Esophagus mucosa (tissue), 1 donor: ENCODE measurements at regions not wholly inside any gene's neighbourhood (a gene's known extent, or its start where the extent isn't known, plus 50 kb on each side); places are given as distances from the start of the nearest gene placed in this dataset.
"Not testable (repeated sequence)": the region's sequence is repeated elsewhere in the genome, so short reads cannot be mapped to it uniquely, and the experiment has no call there.

ENCODE experiments used
- ATAC-seq: fragments of 200-7000 bp; cut with Tn5 transposase; one replicate; pipeline ENCODE4 v1.9.1; 2020
- donor health status: DM: yes; HTN: yes; CAD: no.

GRCh38 chr15:87672309-87673288, 583.9 kb downstream of the NTRK3 start:
- ATAC-seq, result no peak

GRCh38 chr15:87671289-87671688, 585.2 kb downstream of the NTRK3 start:
- no peak for ATAC-seq

DNA sequence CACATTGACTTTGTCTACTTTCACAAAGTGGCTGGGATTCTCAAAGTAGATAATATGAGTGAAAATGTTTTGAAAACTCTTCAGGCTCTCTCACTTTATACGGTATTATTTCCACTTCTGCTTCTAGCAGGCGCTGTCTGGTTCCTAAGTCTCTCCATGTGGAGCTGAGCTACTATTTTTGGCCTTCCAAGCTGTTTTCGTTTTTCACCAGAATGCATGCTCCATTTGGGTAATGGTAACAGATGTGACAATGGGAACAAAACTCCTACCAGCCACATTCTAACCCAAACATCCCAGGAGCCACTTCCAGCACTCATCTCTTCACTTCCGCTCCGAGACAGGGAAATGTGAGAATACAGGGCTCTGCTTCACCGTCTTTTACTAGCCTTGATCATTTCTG, 586.7 kb downstream of the NTRK3 start:
- no peak for ATAC-seq

DNA sequence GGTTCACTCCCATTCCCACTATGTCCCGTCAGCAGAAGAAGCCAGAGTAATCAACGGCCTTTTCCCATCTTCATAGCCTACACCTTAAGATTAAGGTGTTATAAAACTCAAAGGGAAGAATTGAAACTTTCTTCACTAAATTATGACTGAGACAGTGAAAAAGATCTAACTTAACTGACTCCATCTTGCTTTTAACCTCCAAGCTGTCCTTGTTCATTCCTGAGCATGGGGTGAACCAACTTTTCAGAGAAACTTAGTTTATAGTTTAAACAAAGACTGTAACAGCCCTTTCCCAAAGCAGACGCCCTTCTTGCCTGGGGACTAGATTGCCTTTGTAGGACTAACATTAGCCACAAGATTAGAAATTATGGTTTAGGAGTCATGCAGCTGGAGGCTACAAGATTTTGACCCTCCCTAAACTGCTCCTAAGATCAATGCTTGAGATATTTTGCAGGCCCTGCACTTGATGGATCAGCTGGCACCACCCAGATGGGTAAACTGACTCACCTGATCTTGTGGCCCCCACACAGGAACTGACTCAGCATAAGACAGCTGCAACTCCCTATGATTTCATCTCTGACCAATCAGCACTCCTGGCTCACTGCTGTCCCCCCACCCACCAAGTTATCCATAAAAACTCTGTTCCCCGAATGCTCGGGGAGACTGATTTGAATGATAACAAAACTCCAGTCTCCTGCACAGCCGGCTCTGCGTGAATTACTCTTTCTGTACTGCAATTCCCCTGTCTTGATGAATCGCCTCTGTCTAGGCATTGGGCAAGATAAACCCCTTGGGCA, 587.6 kb downstream of the NTRK3 start:
- ATAC-seq, result not testable (repeated sequence)

GRCh38 chr15:87667643-87668042, 588.9 kb downstream of the NTRK3 start:
- ATAC-seq, result no peak

GRCh38 chr15:87662575-87662974, 594.0 kb downstream of the NTRK3 start:
- no peak for ATAC-seq

DNA sequence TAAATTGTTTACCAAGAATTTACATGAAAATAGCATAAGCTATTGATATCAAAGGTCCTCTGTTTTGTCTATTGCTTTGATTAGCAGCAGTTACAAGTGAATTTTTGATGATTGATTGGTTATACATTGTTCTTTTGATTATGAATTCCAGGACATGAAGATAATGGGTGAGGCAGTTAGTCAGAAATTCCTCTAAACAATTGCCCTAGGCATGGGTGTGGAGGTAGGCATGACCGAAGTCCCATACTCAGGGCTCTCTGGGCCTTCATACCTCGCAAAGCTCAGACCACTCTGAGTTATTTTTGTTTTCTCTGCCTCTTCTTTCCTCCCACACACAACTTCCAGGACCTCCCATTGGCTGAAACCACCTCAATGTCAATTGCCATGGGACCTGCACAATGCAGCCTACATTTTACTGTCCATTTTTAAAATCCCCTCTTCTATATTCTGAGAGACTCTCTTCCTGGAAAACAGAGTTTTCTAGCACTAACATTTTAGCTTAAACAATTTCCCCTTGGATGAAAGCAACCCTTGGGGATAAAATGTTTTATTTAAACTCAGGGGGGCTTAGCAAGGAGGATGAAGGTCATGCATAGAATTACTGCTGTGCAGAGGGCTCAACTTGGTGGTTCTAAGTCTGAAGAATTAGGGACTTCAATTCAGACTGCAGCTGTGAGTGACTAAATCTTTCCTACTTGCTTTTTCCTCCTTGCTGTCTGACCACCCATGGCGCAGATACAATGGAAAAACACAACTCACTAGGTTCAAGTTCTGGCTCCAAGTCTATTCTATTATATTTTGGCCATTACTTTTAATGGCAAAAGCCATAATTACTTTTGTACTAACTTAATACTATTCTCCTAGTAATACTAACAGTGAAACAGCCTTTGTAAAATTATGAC, 594.8 kb downstream of the NTRK3 start:
- ATAC-seq, result no peak

DNA sequence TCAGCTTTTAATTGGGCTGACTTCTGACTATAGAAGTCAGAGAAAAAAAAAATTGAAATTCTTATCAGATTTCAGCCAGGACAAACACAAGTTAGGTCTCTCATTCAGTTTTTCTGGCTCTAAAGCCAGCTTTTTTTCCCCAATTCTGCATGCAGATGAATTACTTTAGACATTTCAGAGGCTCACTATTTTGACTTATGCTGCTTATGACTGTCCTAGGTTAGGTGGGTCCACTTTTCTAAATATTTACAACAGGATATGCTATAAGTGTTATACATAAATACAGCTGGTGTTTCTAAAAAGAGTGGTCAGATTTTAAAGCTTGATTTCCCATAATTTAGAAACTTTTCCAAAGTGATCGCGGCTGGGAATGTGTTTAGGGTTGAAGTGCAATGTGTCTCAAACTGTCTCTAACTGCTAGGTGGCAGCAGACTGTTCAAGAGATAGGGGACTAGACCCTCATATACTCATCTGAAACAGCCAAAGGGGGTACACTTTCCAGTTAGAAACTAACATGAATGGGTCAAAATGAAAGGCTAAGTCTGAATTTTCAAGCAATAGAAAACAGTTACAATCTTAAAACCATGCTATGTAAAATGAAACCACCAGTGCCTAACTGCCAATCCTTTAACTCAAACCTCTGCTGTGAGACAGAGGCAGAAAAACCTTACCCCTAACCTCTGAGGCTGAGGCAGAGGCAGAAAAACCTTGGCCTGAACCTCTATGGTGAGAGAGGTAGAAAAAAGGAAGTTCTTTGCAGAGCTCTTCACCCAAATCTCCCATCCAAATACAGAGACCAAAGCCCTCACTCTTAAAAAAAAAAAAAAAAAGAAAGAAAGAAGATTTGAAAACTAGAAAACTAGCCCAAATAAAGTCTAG, 596.0 kb downstream of the NTRK3 start:
- ATAC-seq, result no peak

DNA sequence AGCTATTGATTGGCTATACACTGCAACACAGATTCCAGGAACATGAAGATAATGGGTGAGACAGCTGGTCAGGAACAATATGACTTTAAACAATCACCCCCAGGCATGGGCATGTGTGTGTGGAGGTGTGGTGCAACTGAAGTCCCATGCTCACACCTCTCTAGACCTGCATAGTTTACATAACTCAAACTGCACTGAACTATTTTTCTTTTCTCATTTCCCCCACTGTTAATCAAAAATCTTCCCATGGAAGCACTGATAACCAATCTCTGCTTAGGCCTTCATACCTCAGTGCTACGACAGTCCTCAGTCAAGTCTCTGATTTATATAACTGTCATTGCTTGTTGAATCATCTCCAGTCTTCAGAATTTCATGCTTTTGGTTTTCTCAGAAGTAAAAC, 600.2 kb downstream of the NTRK3 start:
- ATAC-seq, result no peak

DNA sequence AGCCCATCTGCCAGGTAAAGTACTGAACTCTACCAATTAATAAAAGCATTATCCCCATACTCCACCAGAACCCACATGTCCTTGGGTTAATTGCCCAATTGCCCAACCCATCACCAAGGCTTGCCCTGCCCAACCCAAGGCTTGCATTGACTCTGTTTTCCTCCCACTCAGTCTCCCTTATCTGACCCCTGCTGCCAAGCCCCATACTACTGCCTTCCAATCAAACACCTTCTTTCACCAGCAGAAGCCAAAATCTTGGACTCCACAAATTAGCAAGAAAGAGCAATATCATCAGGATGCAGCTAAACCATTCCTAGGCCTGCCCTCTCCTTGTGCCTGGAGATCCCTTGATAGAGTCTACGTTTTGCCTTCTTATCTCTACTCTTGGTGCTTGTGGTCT, 602.9 kb downstream of the NTRK3 start:
- no peak for ATAC-seq

DNA sequence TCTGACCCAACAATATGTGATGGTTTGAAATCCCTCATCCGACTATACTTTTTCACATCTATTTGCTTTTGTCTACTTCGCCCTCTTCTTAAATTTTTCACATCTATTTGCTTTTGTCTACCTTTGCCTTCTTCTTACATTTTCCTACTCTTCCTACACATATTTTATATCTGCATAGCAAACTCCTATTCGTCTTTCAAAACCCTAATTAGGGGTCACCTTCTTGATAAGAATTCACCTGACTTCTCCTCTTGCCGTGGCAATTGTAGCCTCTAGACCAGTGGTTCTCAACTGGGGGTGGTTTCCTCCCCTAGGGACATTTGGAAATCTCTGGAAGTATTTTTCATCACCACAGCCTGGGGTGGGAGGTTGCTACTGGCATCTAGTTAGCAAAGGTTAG, 607.4 kb downstream of the NTRK3 start:
- no peak for ATAC-seq

GRCh38 chr15:87648278-87648677, 608.3 kb downstream of the NTRK3 start:
- ATAC-seq, result no peak

GRCh38 chr15:87645723-87646122, 610.8 kb downstream of the NTRK3 start:
- ATAC-seq, result no peak

GRCh38 chr15:87642997-87643396, 613.5 kb downstream of the NTRK3 start:
- ATAC-seq, result not testable (repeated sequence)

DNA sequence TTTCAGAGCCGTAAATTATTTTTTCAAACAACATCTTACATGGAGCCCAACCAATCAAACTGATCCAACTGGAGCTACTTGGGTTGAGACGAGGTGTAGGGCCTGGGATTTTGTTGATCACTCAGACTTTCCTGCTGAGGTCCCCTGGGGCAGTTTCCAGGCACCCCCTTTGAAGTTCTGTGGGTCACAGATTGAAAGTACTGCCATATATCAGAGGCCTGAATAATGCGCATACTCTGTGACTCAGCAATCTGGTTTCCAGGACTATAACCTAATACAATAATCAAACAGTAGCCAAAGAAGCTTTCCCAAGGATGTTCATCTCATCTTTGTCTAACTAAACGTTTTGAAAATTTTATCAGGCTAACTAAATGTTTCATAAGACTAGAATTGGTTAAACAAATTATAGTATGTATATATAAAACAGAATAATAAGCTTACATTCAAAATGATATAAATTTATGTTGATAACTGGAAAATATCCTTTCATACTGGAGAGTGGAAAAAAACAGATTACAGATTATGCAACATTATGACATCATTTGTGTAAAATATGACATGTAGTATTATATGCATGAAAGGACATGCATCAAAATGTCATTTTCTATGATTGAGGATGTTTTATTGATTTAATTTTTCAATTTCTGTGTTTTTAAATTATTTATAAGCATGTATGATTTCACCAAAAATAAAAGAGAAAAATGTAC, 617.1 kb downstream of the NTRK3 start:
- no peak for ATAC-seq

GRCh38 chr15:87638554-87639083, 617.9 kb downstream of the NTRK3 start:
- ATAC-seq, result no peak

GRCh38 chr15:87634361-87634760, 622.2 kb downstream of the NTRK3 start:
- ATAC-seq, result no peak

- ATAC-seq, result no peak
Measured at GRCh38 chr15:87633525-87633924, 623.0 kb downstream of the NTRK3 start.

DNA sequence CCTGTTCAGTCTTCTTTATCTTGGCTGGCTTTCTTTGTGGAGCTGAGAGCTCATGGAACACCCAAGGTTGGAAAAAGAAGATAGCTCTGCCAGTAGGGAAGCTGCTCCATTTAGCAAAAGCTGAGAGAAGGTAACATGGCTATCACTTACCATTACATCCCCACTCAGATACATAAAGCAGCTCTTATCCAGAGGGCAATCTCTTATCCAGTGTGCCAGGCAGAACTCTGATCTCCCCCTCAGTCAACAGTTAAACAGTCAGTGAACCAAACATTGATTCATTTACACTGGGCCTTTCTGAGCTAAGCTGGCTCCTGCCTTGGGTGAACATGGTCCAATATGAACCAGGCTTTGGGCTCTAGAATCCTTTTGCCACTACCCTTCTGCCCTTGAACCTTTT, 624.2 kb downstream of the NTRK3 start:
- ATAC-seq, result no peak

DNA sequence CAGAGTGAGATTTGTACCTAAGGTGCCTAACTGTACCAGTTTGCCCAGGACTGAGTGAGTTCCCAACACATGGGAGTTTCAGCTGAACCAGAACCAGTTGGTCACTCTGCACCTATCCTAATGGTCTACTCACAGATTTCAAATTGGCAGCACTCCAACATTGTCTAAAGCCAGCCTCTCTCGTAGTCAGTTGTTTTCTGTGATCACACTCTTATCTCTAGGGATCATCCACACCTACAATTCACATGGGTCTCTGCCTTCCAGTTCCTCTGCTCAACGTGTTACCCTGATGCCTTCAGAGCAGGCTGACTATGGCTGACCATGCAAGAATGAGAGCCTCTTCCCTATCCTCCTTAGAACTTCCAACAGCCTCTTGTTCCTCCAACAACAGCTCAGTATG, 624.8 kb downstream of the NTRK3 start:
- no peak for ATAC-seq

DNA sequence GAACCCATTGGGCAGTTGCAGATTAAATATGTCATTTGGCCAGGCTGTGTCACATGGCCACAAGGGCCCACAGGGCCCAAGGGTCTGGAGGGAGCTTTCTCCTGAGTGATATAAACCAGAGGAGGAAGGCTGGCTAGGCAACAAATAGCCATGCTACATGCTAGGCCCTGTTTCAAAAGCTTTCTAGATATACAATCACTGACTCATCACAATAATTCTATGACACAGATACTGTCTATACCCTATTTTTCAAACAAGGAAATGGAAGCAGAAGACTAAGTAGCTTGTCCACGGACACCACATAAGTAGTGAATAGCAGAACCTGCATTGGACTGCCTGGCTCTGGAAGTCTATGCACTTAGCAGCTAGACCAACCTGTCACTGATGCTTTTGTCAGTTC, 625.4 kb downstream of the NTRK3 start:
- ATAC-seq, result no peak
